H9 (cell line): ENCODE measurements at regions not wholly inside any gene's neighbourhood (a gene's known extent, or its start where the extent isn't known, plus 50 kb on each side); places are given as distances from the start of the nearest gene placed in this dataset.

Source experiments
- DNase-seq: peaks from one replicate; pipeline ENCODE4 v3.0.0-alpha.2; 2017
- H2AFZ ChIP-seq: one replicate; pipeline ENCODE4 v1.6.1; 2013; ENCODE audit warnings: mild to moderate bottlenecking, low read length, control low read depth, moderate library complexity
- H2AK5ac ChIP-seq: 2 replicates; pipeline ENCODE4 v1.6.1; 2013; ENCODE audit warnings: low read length, control low read depth, mixed read lengths; ENCODE audit not compliant: insufficient read length
- H2BK120ac ChIP-seq: one replicate; pipeline ENCODE4 v1.6.1; 2013; ENCODE audit warnings: low read depth, mild to moderate bottlenecking, low read length, control low read depth, inconsistent platforms; ENCODE audit not compliant: poor library complexity, severe bottlenecking
- H2BK12ac ChIP-seq: 2 replicates; pipeline ENCODE4 v1.6.1; 2013; ENCODE audit warnings: low read length, control low read depth, mixed read lengths, low read depth; ENCODE audit not compliant: insufficient read length
- H2BK15ac ChIP-seq: 2 replicates; pipeline ENCODE4 v1.6.1; 2013; ENCODE audit warnings: low read depth, low read length, control low read depth
- H2BK20ac ChIP-seq: one replicate; pipeline ENCODE4 v1.6.1; 2013; ENCODE audit warnings: low read depth, mild to moderate bottlenecking, low read length, control low read depth, inconsistent platforms; ENCODE audit not compliant: poor library complexity, severe bottlenecking
- H2BK5ac ChIP-seq: 2 replicates; pipeline ENCODE4 v1.6.1; 2013; ENCODE audit warnings: low read length, control low read depth, mixed read lengths; ENCODE audit not compliant: insufficient read length
- H3K14ac ChIP-seq: 2 replicates; pipeline ENCODE4 v1.6.1; 2013; ENCODE audit warnings: low read length, control low read depth; ENCODE audit not compliant: insufficient read depth
- H3K18ac ChIP-seq: 2 replicates; pipeline ENCODE4 v1.6.1; 2013; ENCODE audit warnings: low read depth, mild to moderate bottlenecking, mixed read lengths, low read length, control low read depth; ENCODE audit not compliant: insufficient read length
- H3K23ac ChIP-seq: 2 replicates; pipeline ENCODE4 v1.6.1; 2013; ENCODE audit warnings: low read length, control low read depth, mixed read lengths, low read depth; ENCODE audit not compliant: insufficient read length
- H3K23me2 ChIP-seq: 2 replicates; pipeline ENCODE4 v1.6.1; 2013; ENCODE audit warnings: low read depth, mild to moderate bottlenecking, mixed read lengths, low read length, control low read depth; ENCODE audit not compliant: insufficient read length, poor library complexity, severe bottlenecking
- H3K27ac ChIP-seq: 2 replicates; pipeline ENCODE4 v1.5.1; 2013; ENCODE audit warnings: low read length, control low read depth, mixed read lengths, low read depth; ENCODE audit not compliant: insufficient read length
- H3K27me3 ChIP-seq: 2 replicates; pipeline ENCODE4 v1.6.1; 2013; ENCODE audit warnings: low read length, control low read depth, inconsistent platforms; ENCODE audit not compliant: insufficient read depth
- H3K4ac ChIP-seq: 2 replicates; pipeline ENCODE4 v1.6.1; 2013; ENCODE audit warnings: low read depth, mild to moderate bottlenecking, control low read depth, inconsistent platforms, low read length, moderate library complexity
- H3K4me1 ChIP-seq: 2 replicates; pipeline ENCODE4 v1.6.1; 2013; ENCODE audit warnings: low read length, control low read depth, inconsistent platforms; ENCODE audit not compliant: insufficient read depth
- H3K4me2 ChIP-seq: 2 replicates; pipeline ENCODE4 v1.6.1; 2013; ENCODE audit warnings: low read length, control low read depth, mixed read lengths; ENCODE audit not compliant: insufficient read length, insufficient read depth
- H3K56ac ChIP-seq: 2 replicates; pipeline ENCODE4 v1.6.1; 2013; ENCODE audit warnings: low read depth, mild to moderate bottlenecking, mixed read lengths, low read length, control low read depth; ENCODE audit not compliant: insufficient read length
- H3K79me1 ChIP-seq: 2 replicates; pipeline ENCODE4 v1.6.1; 2013; ENCODE audit warnings: low read depth, mild to moderate bottlenecking, moderate library complexity, low read length, control low read depth, inconsistent platforms; ENCODE audit not compliant: insufficient read depth, poor library complexity, severe bottlenecking
- H3K79me2 ChIP-seq: 2 replicates; pipeline ENCODE4 v1.6.1; 2013; ENCODE audit warnings: low read length, control low read depth, inconsistent platforms; ENCODE audit not compliant: insufficient read depth
- H3K9ac ChIP-seq: 2 replicates; pipeline ENCODE4 v1.6.1; 2013; ENCODE audit warnings: low read length, control low read depth, mixed read lengths; ENCODE audit not compliant: insufficient read length; ENCODE audit errors: extremely low read depth
- H3K9me3 ChIP-seq: one replicate; pipeline ENCODE4 v1.6.1; 2013; ENCODE audit warnings: low read depth, low read length, inconsistent platforms; ENCODE audit not compliant: control insufficient read depth
- H3T11ph ChIP-seq: one replicate; pipeline ENCODE4 v1.6.1; 2013; ENCODE audit warnings: mild to moderate bottlenecking, low read length, control low read depth, inconsistent platforms
- H4K20me1 ChIP-seq: one replicate; pipeline ENCODE4 v1.6.1; 2013; ENCODE audit not compliant: control insufficient read depth, insufficient read length, insufficient read depth
- H4K5ac ChIP-seq: 2 replicates; pipeline ENCODE4 v1.6.1; 2013; ENCODE audit warnings: low read depth, mild to moderate bottlenecking, mixed read lengths, low read length, control low read depth; ENCODE audit not compliant: insufficient read length
- H4K8ac ChIP-seq: replicated peaks from 2 replicates; pipeline ENCODE4 v1.6.1; 2013; ENCODE audit warnings: low read length, control low read depth, mixed read lengths, low read depth; ENCODE audit not compliant: insufficient read length
- H4K91ac ChIP-seq: 2 replicates; pipeline ENCODE4 v1.6.1; 2013; ENCODE audit warnings: low read depth, mild to moderate bottlenecking, moderate library complexity, mixed read lengths, low read length, control low read depth; ENCODE audit not compliant: insufficient read length
- H3K27ac Mint-ChIP-seq, 3 experiments: 2 replicates in 2 of 3; 3 replicates in 1 of 3; pipeline ENCODE4 v1.8.0; 2020 to 2021; ENCODE audit warnings: mixed read lengths in 3 of 3, mild to moderate bottlenecking in 1 of 3, moderate library complexity in 1 of 3
- H3K27me3 Mint-ChIP-seq: 2 replicates; pipeline ENCODE4 v1.8.0; 2021; ENCODE audit warnings: low read depth, mild to moderate bottlenecking, moderate library complexity, mixed read lengths
- H3K36me3 Mint-ChIP-seq, 3 experiments: 2 replicates in 2 of 3; 3 replicates in 1 of 3; pipeline ENCODE4 v1.8.0; 2020 to 2021; ENCODE audit warnings: low read depth in 3 of 3, mixed read lengths in 3 of 3; ENCODE audit not compliant: insufficient read depth in 1 of 3
- H3K4me1 Mint-ChIP-seq, 2 experiments: 2 replicates each; pipeline ENCODE4 v1.8.0; 2020; ENCODE audit warnings: mixed read lengths in 2 of 2
- H3K4me3 Mint-ChIP-seq, 2 experiments: 2 replicates in 1 of 2; 3 replicates in 1 of 2; pipeline ENCODE4 v1.8.0; 2020 to 2021; ENCODE audit warnings: mild to moderate bottlenecking in 2 of 2, mixed read lengths in 2 of 2, moderate library complexity in 1 of 2
- H3K9me3 Mint-ChIP-seq, 2 experiments: 2 replicates in 1 of 2; 3 replicates in 1 of 2; pipeline ENCODE4 v1.8.0; 2020; ENCODE audit warnings: mild to moderate bottlenecking in 2 of 2, mixed read lengths in 2 of 2, moderate library complexity in 1 of 2
- CTCF ChIP-seq: fragments of 200-600 bp; sonication (generic); conservative IDR thresholded peaks from 3 replicates; pipeline ENCODE4 v1.8.0; 2021; ENCODE audit warnings: antibody characterized with exemption, mild to moderate bottlenecking
- WGBS: extraction: QIAGEN DNeasy Blood & Tissue Kit; methylation state at CpG from one replicate; pipeline ENCODE4 v1.1.7; 2013; ENCODE audit warnings: missing lambda C conversion rate, low lambda C conversion rate, mixed read lengths; ENCODE audit not compliant: insufficient read length; ENCODE audit errors: extremely low coverage; 5-methylcytosine and 5-hydroxymethylcytosine counted together

- H3K36me3 Mint-ChIP-seq, result peaks cover 0 to 6% (median 0%) of the 10 kb centered on the region in 3 experiments; a peak in 2 of 7 replicates
- no peak overlapping the region for H3K56ac ChIP-seq
- H3K4me1 ChIP-seq, result no peaks in the 10 kb centered on the region; the same call in 1 of the 2 replicates
- H2BK20ac ChIP-seq, result no peak overlapping the region
- H3K9me3 Mint-ChIP-seq, result no peaks in the 10 kb centered on the region
- H3K9me3 ChIP-seq, result no peaks in the 10 kb centered on the region
- no peak overlapping the region for H2BK5ac ChIP-seq
- H3K4ac ChIP-seq, result no peak overlapping the region
- H3K18ac ChIP-seq, result no peak overlapping the region
- H3K9ac ChIP-seq, result no peak overlapping the region
- H3T11ph ChIP-seq, result no peak overlapping the region
- H4K8ac ChIP-seq, result no peak overlapping the region
- H2AFZ ChIP-seq, result no peak overlapping the region
- peaks cover 14 to 19% of the 10 kb centered on the region in 2 experiments for H3K4me1 Mint-ChIP-seq
- DNase-seq, result no peak
- H3K79me1 ChIP-seq, result no peaks in the 10 kb centered on the region
- H4K20me1 ChIP-seq, result no peaks in the 10 kb centered on the region
- no peak for TF ChIP-seq CTCF
- no peak overlapping the region for H3K23ac ChIP-seq
- no peak overlapping the region for H2BK120ac ChIP-seq
- no peak overlapping the region for H2BK15ac ChIP-seq
- H3K4me3 Mint-ChIP-seq, result no peak overlapping the region
- no peaks in the 10 kb centered on the region for H3K23me2 ChIP-seq
- no peak overlapping the region for H2AK5ac ChIP-seq
- WGBS, result no CpG with 5 or more reads among the region's 2 CpGs
- H3K27ac Mint-ChIP-seq, result no peak overlapping the region
- H4K91ac ChIP-seq, result no peak overlapping the region
- H3K14ac ChIP-seq, result no peak overlapping the region
- no peak overlapping the region for H3K27ac ChIP-seq
- H3K27me3 ChIP-seq, result no peaks in the 10 kb centered on the region
- H3K4me2 ChIP-seq, result no peak overlapping the region
- H2BK12ac ChIP-seq, result no peak overlapping the region
- no peaks in the 10 kb centered on the region for H3K79me2 ChIP-seq
- no peaks in the 10 kb centered on the region; the same call in 1 of the 2 replicates for H3K27me3 Mint-ChIP-seq
- H4K5ac ChIP-seq, result no peak overlapping the region
Measured at GRCh38 chr1:57591842-57592241, 168.0 kb upstream of the DAB1 start.
